ENCODE measurements at regions not wholly inside any gene's neighbourhood (a gene's known extent, or its start where the extent isn't known, plus 50 kb on each side); places are given as distances from the start of the nearest gene placed in this dataset.

DNA sequence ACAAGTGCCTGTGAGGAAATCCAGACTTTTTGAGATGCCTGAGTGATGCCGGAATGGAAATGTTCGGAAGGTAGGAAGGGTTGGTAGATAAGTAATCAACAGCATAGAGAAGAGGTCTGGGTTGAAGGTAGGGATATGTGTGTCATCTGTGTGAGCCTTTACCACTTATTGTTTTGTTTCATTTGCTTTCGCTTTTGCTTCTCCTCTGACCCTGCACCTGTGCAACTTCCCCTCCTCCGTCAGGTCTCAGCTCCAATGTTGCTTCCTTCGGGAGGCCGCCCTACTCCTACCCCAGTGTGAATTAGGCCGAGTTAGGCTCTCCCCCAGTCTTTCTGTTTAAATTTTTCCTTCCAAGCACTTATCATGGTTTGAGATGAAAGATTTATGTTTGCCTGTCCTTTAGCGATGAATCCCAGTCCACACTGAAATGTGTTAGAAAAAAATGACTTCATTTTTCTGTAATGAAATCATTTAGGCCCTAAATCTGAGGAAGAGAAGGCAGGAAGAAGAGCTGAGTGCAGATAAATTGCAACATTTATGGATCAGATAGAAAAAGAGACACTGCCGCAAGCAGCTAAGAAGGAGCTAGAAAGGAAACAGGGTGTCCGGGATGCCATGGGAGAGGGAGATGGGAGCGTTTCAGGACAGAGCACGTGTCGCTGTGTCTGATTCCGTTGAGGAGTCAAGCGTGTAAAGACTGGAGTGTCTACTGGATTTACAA lies 139.6 kb upstream of the PELI1 start:
- Histone ChIP-seq H4K20me1 (ENCODE audit: insufficient read depth, low read length) (no peaks in the 10 kb centered on the region), H3K79me2 (ENCODE audit: low read length) (no peaks in the 10 kb centered on the region), H3K9ac (ENCODE audit: low read length) (peak overlapping the region; percentile 19; the same call in 1 of the 2 replicates), H3K36me3 (replicated peaks; ENCODE audit: low read depth, low read length) (no peaks in the 10 kb centered on the region), H3K4me2 (ENCODE audit: low read length) (peak overlapping the region; percentile 78), H2AFZ (ENCODE audit: low read depth, low read length) (peak overlapping the region; percentile 72), H3K4me1 (ENCODE audit: low read length) (peaks cover 33% of the 10 kb centered on the region), H3K4me3 (ENCODE audit: low read length) (peak overlapping the region; percentile 59), H3K27me3 (ENCODE audit: low read depth, low read length) (no peaks in the 10 kb centered on the region), H3K9me3 (ENCODE audit: insufficient read depth, low read length) (no peaks in the 10 kb centered on the region), H3K27ac (ENCODE audit: low read length) (peak overlapping the region; percentile 27; the same call in 1 of the 2 replicates)
- TF ChIP-seq, protein P1, sequence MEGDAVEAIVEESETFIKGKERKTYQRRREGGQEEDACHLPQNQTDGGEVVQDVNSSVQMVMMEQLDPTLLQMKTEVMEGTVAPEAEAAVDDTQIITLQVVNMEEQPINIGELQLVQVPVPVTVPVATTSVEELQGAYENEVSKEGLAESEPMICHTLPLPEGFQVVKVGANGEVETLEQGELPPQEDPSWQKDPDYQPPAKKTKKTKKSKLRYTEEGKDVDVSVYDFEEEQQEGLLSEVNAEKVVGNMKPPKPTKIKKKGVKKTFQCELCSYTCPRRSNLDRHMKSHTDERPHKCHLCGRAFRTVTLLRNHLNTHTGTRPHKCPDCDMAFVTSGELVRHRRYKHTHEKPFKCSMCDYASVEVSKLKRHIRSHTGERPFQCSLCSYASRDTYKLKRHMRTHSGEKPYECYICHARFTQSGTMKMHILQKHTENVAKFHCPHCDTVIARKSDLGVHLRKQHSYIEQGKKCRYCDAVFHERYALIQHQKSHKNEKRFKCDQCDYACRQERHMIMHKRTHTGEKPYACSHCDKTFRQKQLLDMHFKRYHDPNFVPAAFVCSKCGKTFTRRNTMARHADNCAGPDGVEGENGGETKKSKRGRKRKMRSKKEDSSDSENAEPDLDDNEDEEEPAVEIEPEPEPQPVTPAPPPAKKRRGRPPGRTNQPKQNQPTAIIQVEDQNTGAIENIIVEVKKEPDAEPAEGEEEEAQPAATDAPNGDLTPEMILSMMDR (IDR thresholded peaks at IDR 0.05; ENCODE audit: low read depth, low read length): no peak
- no peak for TF ChIP-seq EZH2phosphoT487 (IDR thresholded peaks at IDR 0.05; ENCODE audit: low read depth)

DNA sequence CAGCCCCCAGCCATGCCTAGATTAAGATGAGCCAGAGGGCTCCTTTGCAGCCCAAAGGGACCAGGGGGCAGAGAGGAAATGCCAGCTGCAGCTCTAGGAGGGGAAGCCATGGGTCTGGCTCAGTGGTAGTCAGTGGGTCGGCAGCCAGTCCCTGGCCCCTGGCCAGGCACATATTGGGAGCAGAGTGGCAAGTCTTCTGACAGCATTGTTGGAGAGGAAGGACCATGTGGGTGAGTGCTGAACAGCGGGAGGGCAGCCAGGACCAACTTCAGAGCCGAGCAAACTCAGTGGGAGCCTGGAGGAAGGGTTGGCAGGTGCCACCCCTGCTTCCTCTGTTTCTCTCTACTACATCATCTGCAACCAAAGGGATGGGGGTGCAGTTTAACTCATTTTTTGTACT lies 140.5 kb upstream of the PELI1 start:
- no peak overlapping the region for H3K4me3 ChIP-seq (ENCODE audit: low read length)
- no peaks in the 10 kb centered on the region for H3K9me3 ChIP-seq (ENCODE audit: insufficient read depth, low read length)
- H2AFZ ChIP-seq (ENCODE audit: low read depth, low read length): peak overlapping the region; percentile 60; the same call in 1 of the 2 replicates
- no peaks in the 10 kb centered on the region for H4K20me1 ChIP-seq (ENCODE audit: insufficient read depth, low read length)
- no peak overlapping the region for H3K9ac ChIP-seq (ENCODE audit: low read length)
- TF ChIP-seq, protein P1 (IDR thresholded peaks at IDR 0.05; ENCODE audit: low read depth, low read length): no peak
- no peak for TF ChIP-seq EZH2phosphoT487 (IDR thresholded peaks at IDR 0.05; ENCODE audit: low read depth)
- H3K4me2 ChIP-seq (ENCODE audit: low read length): 0 out of 2 replicates have a peak overlapping the region, but pooled peaks have one; percentile 24
- H3K27me3 ChIP-seq (ENCODE audit: low read depth, low read length): no peaks in the 10 kb centered on the region
- peaks cover 37% of the 10 kb centered on the region for H3K4me1 ChIP-seq (ENCODE audit: low read length)
- no peak overlapping the region for H3K27ac ChIP-seq (ENCODE audit: low read length)
- H3K79me2 ChIP-seq (ENCODE audit: low read length): no peaks in the 10 kb centered on the region
- no peaks in the 10 kb centered on the region for H3K36me3 ChIP-seq (replicated peaks; ENCODE audit: low read depth, low read length)

DNA sequence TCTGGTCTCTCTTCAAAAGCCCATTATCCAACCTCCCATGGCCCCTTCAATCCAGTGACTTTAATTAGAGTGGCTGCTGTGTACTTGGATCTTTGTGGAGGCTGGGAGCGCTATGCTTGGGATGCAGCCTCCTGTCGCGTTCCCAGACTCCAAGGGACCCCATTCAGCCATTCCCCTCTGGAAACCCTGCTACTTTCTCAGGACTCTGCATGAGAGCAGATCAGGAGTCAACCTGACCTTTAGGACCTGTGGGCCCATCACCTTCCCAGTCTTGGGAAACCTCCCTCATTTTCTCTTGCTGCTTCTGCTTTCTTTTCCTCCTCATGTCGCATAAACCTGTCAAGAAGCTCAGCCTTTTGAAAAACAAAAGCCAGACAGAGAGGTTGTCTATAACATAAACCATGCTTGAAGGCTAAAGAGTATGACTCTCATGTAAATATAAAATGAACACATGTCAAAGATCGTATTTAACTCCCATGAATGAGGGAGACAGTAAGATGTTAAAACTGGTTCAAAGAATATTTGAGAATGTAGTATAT lies 143.1 kb upstream of the PELI1 start:
- Histone ChIP-seq H3K27me3 (ENCODE audit: low read depth, low read length) (no peaks in the 10 kb centered on the region), H3K9ac (ENCODE audit: low read length) (no peak overlapping the region), H3K27ac (ENCODE audit: low read length) (no peak overlapping the region), H3K9me3 (ENCODE audit: insufficient read depth, low read length) (no peaks in the 10 kb centered on the region), H4K20me1 (ENCODE audit: insufficient read depth, low read length) (no peaks in the 10 kb centered on the region), H3K79me2 (ENCODE audit: low read length) (no peaks in the 10 kb centered on the region), H3K4me1 (ENCODE audit: low read length) (peaks cover 37% of the 10 kb centered on the region), H3K36me3 (replicated peaks; ENCODE audit: low read depth, low read length) (no peaks in the 10 kb centered on the region), H2AFZ (ENCODE audit: low read depth, low read length) (no peak overlapping the region), H3K4me2 (ENCODE audit: low read length) (no peak overlapping the region), H3K4me3 (ENCODE audit: low read length) (no peak overlapping the region)
- TF ChIP-seq, protein P1 (IDR thresholded peaks at IDR 0.05; ENCODE audit: low read depth, low read length): no peak
- TF ChIP-seq EZH2phosphoT487 (IDR thresholded peaks at IDR 0.05; ENCODE audit: low read depth): no peak

DNA sequence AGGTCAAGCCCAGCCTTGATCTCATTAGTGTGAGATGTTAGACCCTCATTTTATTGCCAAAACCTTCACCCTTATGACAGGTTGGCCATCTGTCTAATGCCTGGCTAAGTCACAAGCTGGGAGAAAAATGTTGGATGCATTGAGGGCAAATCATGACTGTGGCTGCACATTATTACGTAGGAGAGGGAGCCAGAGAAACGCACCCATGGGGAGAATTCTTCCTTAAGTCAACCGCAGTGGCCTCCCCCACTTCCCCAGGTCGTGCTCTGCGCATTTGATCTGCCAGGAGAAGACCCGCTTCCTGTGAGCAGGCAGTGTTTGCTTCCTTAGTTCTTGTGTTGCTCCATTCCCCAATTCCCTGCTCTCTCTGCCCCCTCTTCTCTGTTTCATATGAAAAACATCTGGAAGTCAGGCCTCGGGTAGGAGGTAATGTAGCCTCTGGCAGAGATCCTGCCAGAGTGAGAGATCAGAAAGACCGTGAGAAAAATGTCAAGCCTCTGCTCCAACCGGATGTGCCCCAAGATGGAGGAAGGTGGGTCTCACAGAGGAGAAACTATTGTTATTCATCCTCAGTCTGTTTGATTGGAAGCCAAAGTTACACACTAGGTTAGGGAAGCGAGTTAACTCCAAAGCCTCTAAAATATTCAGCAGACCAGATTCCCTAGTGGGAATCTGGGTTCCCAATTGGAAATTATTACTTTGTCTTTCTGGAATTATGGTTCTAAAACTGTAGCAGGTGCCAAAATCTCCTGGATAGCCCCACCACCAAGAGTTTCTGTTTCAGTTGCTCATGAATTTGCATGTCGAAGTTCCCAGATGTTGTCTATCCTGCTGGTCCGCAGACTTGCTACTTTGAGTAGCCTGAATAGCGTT lies 144.3 kb upstream of the PELI1 start:
- H2AFZ ChIP-seq (ENCODE audit: low read depth, low read length): no peak overlapping the region
- no peaks in the 10 kb centered on the region for H3K79me2 ChIP-seq (ENCODE audit: low read length)
- no peak overlapping the region for H3K9ac ChIP-seq (ENCODE audit: low read length)
- H4K20me1 ChIP-seq (ENCODE audit: insufficient read depth, low read length): no peaks in the 10 kb centered on the region
- H3K36me3 ChIP-seq (replicated peaks; ENCODE audit: low read depth, low read length): no peaks in the 10 kb centered on the region
- no peaks in the 10 kb centered on the region for H3K9me3 ChIP-seq (ENCODE audit: insufficient read depth, low read length)
- H3K27ac ChIP-seq (ENCODE audit: low read length): no peak overlapping the region
- H3K4me1 ChIP-seq (ENCODE audit: low read length): peaks cover 26% of the 10 kb centered on the region
- TF ChIP-seq, protein P1 (IDR thresholded peaks at IDR 0.05; ENCODE audit: low read depth, low read length): no peak
- no peak for TF ChIP-seq EZH2phosphoT487 (IDR thresholded peaks at IDR 0.05; ENCODE audit: low read depth)
- no peaks in the 10 kb centered on the region for H3K27me3 ChIP-seq (ENCODE audit: low read depth, low read length)
- peak overlapping the region; percentile 3; the same call in 1 of the 2 replicates for H3K4me2 ChIP-seq (ENCODE audit: low read length)
- H3K4me3 ChIP-seq (ENCODE audit: low read length): no peak overlapping the region

All from OCI-LY3 (cell line).